GM08714 (cell line): ENCODE measurements at regions not wholly inside any gene's neighbourhood (a gene's known extent, or its start where the extent isn't known, plus 50 kb on each side); places are given as distances from the start of the nearest gene placed in this dataset.
"Not testable (repeated sequence)": the region's sequence is repeated elsewhere in the genome, so short reads cannot be mapped to it uniquely, and the experiment has no call there.

Experiments used
- H3K4me3 ChIP-seq: fragments of 200-500 bp; sonication (Bioruptor generic); 2 replicates; pipeline ENCODE4 v1.5.1; 2014; ENCODE audit warnings: mild to moderate bottlenecking, low read length, inconsistent platforms
- ZNF274 ChIP-seq: IDR thresholded peaks from 2 replicates; pipeline ENCODE4 v1.6.1; 2012; ENCODE audit warnings: mild to moderate bottlenecking, low read depth, low read length

DNA sequence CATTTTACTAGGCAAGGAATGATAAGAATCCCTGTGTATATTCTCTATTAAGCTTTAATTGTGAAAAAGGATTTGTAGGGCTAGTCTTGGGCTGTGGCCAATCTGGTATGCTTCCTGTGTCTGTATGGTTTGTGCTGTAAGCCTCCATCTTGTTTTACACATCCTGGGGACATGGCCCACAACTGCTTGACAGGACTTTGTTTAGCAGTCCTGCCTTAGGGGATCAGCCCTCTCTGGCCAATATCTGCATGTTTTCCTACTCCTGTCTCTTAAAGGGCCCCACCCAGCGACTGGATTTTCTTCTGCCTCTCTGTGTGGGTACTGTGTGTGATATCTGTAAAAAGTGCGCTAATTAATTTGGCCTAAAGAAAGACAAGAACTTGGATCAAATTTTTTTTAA lies 813.2 kb downstream of the PLA2G4A start:
- H3K4me3 ChIP-seq = no peak overlapping the region
- no peak for TF ChIP-seq ZNF274

DNA sequence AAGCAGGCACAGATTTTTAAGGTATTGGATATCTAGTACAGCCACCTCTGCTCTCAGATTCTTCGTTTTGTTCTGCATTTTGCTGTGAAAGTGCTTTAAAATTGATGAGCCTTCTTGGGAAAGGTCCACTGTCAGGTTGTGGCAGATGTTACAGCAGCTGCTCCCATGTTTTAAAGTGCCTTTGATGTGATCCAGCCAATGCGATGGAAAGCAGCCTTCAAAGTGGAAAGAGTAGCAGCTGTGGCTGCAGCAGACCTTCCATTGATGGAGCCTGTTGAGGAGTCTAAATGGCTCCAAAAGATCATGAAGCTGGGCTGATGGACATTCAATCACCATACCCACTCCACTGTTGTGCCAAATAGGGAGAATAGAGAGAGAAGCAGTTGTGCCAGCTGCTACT lies 816.9 kb downstream of the PLA2G4A start:
- no peak overlapping the region for H3K4me3 ChIP-seq
- no peak for TF ChIP-seq ZNF274

DNA sequence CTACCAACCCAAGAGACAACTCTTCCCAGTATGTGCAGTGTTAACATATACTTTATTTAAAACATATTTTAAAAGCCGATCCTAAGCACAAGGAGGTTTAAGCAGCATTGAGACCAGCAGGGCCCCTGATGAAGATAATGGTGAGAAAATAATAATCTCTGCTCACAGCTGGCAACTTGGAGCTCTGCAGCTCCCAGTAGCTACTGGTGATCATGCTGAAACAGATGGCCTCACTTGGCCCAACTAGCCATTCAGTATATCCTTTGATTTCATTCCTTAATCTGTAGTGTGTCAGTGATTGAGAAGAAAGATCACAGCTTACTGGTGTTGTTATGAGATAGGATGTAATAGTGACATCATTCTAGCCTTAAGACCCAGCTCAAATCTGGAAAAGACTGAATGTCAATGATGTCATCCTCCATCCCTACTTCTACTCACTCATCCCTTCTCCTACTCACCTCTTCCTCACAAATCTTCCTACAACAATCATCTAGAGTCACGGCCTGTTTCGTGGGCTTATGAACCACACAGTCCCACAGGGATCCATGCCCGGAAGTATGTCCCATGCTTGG lies 817.9 kb downstream of the PLA2G4A start:
- no peak overlapping the region for H3K4me3 ChIP-seq
- TF ChIP-seq ZNF274 = no peak

DNA sequence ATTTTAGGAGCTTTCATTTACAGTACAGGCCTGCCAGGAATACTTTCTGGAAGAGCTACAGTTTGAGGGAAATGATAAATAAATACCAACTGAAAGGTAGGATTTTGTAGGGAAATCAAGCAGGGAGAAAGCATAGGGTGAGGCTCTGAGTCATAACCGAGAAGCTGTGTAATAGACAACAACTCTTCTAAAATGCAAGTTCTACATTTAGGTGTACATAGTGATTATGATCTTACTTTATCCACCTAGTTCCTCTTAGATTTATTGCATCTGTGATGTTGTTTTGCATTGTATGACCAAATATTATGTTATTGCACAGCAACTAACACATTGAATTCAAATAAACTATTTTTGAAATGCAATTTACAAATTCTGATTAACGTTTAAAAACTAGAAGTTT lies 819.3 kb downstream of the PLA2G4A start:
- no peak for TF ChIP-seq ZNF274

DNA sequence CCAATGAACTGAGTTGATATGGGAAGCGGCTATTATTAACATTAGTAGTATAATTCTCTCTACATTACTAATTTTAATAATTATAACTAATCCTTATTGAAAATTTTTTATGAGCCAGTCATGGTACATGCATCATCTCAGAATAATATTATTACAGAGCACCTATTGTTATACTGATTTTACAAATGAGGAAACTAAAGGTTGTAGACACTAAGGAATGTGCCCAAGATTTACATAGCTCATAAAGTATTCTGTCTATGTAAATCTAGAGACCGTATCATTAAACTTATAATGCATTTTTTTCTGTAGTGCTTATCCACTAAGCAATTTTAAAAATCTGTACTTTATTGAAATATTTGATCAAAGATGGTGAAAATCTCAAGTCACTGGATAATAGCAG lies 825.9 kb downstream of the PLA2G4A start:
- no peak overlapping the region for H3K4me3 ChIP-seq
- no peak for TF ChIP-seq ZNF274

More for the DNA sequence above, 819.3 kb downstream of the PLA2G4A start:
- H3K4me3 ChIP-seq = no peak overlapping the region

DNA sequence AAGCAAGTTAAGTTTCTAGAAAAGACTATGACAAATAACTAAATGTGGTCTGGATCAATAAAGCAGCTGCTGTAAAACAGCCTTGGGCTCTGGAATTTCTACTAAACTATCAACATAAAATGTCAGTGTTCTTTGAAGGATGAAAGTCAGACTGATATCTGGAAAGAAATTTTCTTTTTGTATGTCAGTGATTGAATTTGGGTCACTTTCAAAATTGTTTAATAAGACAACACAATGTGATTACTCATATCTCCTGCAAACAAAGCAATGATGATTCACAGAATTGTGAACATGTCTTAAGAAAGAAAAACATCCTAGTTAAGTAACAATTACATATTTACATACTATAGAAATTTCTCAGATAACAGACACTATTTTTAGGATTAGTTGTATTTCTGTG lies 826.4 kb downstream of the PLA2G4A start:
- no peak for TF ChIP-seq ZNF274
- H3K4me3 ChIP-seq = no peak overlapping the region

DNA sequence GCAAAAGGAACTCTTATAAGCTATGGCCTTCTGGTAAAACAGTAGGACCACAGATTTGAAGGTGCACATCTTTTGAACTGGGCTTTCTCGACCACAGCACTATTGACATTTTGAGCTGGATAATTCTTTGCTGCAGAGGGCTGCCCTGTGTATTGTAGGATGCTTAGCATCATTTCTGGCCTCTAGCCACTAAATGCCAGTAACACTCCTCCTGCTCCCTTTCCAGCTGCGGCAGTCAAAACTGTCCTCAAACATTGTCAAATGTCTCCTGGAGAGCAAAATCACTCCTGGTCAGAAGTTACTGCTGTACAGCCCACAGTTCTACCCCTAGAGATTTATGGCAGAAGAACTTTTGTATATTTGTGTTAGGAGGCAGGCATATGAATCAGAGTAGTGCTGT lies 836.7 kb downstream of the PLA2G4A start:
- no peak overlapping the region for H3K4me3 ChIP-seq
- no peak for TF ChIP-seq ZNF274

DNA sequence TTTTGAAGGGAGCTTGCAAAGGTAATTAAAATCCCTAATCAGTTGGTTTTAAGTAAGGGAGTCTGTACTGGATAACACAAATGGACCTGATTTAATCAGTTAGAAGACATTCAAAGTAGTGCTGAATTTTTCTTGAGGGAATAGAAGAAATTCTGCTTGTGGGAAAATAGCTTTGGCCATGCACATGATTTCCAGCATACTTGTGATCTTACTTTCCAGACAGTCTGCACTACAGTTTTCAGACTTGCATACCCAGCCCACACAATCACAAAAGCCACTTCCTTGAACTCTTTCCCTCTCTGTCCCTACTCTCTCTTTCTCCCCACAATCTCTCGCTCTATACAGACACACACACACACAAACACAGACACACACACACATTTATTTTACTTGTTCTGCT lies 852.1 kb downstream of the PLA2G4A start:
- TF ChIP-seq ZNF274 = no peak
- no peak overlapping the region for H3K4me3 ChIP-seq

DNA sequence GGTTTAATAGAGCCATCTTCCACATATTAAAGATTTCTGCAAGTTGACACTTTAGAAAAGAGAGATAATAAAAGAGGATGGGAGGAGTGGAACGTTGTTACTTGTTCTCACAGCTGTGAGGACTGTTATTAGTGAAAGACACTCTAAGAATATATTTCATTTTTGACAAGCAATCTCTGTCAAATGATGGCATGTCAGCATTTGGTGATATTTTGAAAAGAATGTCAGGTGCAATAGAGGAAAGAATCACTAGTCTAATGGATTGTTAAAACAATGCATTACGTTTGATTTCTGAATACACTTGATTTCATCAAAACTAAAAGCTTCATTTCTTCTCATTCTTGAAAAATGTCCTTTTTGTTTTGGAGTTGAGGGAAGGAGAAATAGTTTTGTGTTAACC lies 853.4 kb downstream of the PLA2G4A start:
- H3K4me3 ChIP-seq = no peak overlapping the region
- no peak for TF ChIP-seq ZNF274

DNA sequence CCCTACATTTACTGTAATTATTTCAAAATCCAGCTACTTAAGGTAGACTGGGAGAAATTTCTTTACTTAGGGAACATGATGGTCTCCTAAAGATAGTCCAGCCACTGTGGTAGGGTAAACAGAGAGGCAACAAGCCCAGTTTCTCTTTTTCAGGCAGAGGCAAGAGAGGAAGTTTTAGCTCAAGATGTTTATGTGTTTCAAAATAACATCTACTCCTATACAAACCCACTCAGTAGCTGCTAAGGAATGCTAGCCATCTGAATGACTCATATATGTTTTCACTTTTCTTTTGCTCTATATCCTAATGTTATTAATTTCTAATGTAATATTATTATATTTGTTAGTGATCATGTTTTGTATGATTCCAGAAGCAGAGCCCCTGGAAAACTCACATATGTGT lies 856.6 kb downstream of the PLA2G4A start:
- no peak for TF ChIP-seq ZNF274
- H3K4me3 ChIP-seq = no peak overlapping the region

DNA sequence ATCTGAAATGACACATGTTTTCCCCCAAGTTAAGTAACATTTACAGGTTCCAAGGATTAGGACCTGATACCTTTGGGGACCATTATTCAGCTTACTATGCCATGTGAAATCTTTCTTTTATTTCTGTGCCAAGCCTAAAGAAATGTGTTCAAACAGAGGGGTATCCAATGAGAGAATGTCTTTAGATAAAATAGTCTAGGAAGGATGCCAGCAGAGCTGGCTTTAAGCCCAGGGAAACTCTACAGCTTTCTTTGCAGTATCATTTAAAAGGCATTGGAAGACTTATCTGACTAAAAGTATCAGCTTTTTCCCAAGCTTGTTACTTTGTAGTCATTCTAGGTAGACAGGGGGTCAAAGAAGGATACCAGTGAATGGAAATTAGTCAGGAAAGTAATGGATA lies 860.4 kb downstream of the PLA2G4A start:
- no peak overlapping the region for H3K4me3 ChIP-seq
- no peak for TF ChIP-seq ZNF274

DNA sequence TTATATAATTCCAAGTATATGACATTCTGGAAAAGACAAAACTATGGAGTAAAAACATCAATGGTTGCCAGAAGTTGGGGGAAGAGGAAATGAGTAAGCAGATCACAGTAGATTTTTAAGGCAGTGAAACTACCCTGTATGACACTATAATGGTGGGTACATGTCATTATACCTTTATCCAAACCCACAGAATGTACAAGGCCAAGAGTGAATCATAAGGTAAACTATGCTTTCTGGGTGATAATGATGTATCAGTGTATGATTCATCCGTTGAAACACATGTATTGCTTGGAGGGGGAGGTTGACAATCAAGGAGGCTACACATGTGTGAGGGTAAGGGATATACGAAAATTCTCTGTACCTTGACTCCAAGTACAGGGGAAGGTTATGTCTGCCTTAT lies 862.7 kb downstream of the PLA2G4A start:
- no peak overlapping the region for H3K4me3 ChIP-seq
- no peak for TF ChIP-seq ZNF274

DNA sequence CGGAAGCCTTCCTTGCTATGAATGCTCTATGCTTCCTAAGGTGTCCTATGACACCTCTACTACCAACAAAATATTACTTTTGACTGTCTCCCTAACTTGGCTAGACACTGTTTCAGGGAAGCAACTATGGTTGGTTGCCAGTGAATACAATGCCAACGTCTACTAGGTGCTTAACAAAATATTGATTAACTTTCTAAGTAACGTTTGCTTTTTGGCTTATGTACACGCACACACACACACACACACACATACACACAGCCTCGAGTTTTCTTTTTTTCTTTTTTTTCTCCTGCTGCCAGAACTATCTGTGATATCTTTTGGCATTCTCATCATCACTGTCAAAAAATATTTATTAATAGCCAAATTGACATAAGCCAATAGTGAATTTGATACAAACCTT lies 864.0 kb downstream of the PLA2G4A start:
- H3K4me3 ChIP-seq = no peak overlapping the region
- TF ChIP-seq ZNF274 = no peak

DNA sequence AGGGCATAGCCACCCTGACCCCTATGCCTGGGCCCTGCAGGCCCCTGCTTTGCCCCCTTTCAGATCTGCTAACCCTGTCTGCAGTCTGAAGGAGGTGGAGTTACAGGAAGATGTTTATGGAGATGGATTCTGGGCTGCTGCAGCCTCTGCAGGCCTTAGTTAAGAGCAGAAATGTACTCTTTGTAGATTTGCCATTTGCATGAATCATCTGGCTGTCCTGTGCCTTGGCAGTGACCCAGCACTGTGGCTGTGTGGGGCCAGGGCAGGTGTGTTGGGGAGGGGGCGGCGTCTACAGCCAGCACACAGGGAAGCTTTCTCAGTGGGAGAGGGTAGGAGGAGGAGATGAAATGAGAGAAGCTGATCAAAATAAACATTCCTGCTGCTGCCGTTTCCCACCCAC lies 867.3 kb downstream of the PLA2G4A start:
- H3K4me3 ChIP-seq = no peak overlapping the region
- TF ChIP-seq ZNF274 = no peak

DNA sequence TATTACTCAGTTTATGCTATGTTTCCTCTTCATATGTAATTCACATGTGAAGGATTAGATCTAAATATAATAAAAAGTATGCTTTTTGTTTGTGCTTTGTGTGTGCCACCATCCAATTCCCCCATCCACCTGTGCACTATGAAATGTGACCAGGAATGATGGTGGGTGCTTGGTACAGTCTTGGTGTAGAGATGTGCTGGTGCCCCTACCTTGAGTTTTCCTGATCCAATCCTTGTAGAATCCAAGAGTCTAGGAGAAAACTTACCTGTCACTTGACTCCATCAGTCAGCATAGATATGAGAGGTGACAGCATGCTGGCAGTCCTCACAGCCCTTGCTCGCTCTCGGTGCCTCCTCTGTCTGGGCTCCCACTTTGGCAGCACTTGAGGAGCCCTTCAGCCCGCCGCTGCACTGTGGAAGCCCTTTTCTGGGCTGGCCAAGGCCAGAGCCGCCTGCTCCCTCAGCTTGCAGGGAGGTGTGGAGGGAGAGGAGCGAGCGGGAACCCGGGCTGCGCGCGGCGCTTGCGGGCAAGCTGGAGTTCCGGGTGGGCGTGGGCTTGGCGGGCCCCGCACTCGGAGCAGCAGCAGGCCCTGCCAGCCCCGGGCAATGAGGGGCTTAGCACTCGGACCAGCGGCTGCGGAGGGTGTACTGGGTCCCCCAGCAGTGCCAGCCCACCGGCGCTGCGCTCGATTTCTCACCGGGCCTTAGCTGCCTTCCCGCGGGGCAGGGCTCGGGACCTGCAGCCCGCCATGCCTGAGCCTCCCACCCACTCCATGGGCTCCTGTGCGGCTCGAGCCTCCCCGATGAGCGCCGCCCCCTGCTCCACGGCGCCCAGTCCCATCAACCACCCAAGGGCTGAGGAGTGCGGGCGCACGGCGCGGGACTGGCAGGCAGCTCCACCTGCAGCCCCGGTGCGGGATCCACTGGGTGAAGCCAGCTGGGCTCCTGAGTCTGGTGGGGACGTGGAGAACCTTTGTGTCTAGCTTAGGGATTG lies 874.7 kb downstream of the PLA2G4A start:
- not testable (repeated sequence) for H3K4me3 ChIP-seq
